ENCODE measurements at regions not wholly inside any gene's neighbourhood (a gene's known extent, or its start where the extent isn't known, plus 50 kb on each side); places are given as distances from the start of the nearest gene placed in this dataset.

- no peak for DNase-seq (ENCODE audit: low read depth in 1 of 2, low spot score in 1 of 2)
- in situ Hi-C loops (cut with HindIII; ENCODE audit: low pct_unique_long_range_greater_than_20kb, low sequenced_read_pairs), result no loop called here
- no peak for TF ChIP-seq JUND (IDR thresholded peaks at IDR 0.05; ENCODE audit: low read depth)
Observed at GRCh38 chr18:78722386-78722785, 257.2 kb upstream of the SALL3 start.

- TF ChIP-seq JUND (IDR thresholded peaks at IDR 0.05; ENCODE audit: low read depth), result no peak
- in situ Hi-C loops (cut with HindIII; ENCODE audit: low pct_unique_long_range_greater_than_20kb, low sequenced_read_pairs), result no loop called here
- no peak for DNase-seq (ENCODE audit: low read depth in 1 of 2, low spot score in 1 of 2)
Observed at GRCh38 chr18:78722929-78723710, 256.5 kb upstream of the SALL3 start.

- DNase-seq (ENCODE audit: low read depth in 1 of 2, low spot score in 1 of 2), result no peak
- in situ Hi-C loops (cut with HindIII; ENCODE audit: low pct_unique_long_range_greater_than_20kb, low sequenced_read_pairs), result no loop called here
- no peak for TF ChIP-seq JUND (IDR thresholded peaks at IDR 0.05; ENCODE audit: low read depth)
Observed at GRCh38 chr18:78724214-78724914, 255.3 kb upstream of the SALL3 start.

GRCh38 chr18:78725426-78725825 lies 254.2 kb upstream of the SALL3 start:
- in situ Hi-C loops (cut with HindIII; ENCODE audit: low pct_unique_long_range_greater_than_20kb, low sequenced_read_pairs), result no loop called here
- TF ChIP-seq JUND (IDR thresholded peaks at IDR 0.05; ENCODE audit: low read depth), result no peak
- DNase-seq (ENCODE audit: low read depth in 1 of 2, low spot score in 1 of 2), result no peak

GRCh38 chr18:78726326-78727056 lies 253.1 kb upstream of the SALL3 start:
- TF ChIP-seq JUND (IDR thresholded peaks at IDR 0.05; ENCODE audit: low read depth), result no peak
- no peak for DNase-seq (ENCODE audit: low read depth in 1 of 2, low spot score in 1 of 2)
- in situ Hi-C loops (cut with HindIII; ENCODE audit: low pct_unique_long_range_greater_than_20kb, low sequenced_read_pairs), result no loop called here

- no peak for TF ChIP-seq JUND (IDR thresholded peaks at IDR 0.05; ENCODE audit: low read depth)
- in situ Hi-C loops (cut with HindIII; ENCODE audit: low pct_unique_long_range_greater_than_20kb, low sequenced_read_pairs), result no loop called here
- no peak for DNase-seq (ENCODE audit: low read depth in 1 of 2, low spot score in 1 of 2)
Observed at GRCh38 chr18:78727057-78727739, 252.4 kb upstream of the SALL3 start.

- TF ChIP-seq JUND (IDR thresholded peaks at IDR 0.05; ENCODE audit: low read depth), result no peak
- no peak for DNase-seq (ENCODE audit: low read depth in 1 of 2, low spot score in 1 of 2)
- in situ Hi-C loops (cut with HindIII; ENCODE audit: low pct_unique_long_range_greater_than_20kb, low sequenced_read_pairs), result no loop called here
Observed at GRCh38 chr18:78727877-78728783, 251.5 kb upstream of the SALL3 start.

GRCh38 chr18:78728784-78729467 lies 250.7 kb upstream of the SALL3 start:
- in situ Hi-C loops (cut with HindIII; ENCODE audit: low pct_unique_long_range_greater_than_20kb, low sequenced_read_pairs), result no loop called here
- no peak for TF ChIP-seq JUND (IDR thresholded peaks at IDR 0.05; ENCODE audit: low read depth)

GRCh38 chr18:78730546-78730945 lies 249.1 kb upstream of the SALL3 start:
- no peak for DNase-seq (ENCODE audit: low read depth in 1 of 2, low spot score in 1 of 2)
- in situ Hi-C loops (cut with HindIII; ENCODE audit: low pct_unique_long_range_greater_than_20kb, low sequenced_read_pairs), result no loop called here
- no peak for TF ChIP-seq JUND (IDR thresholded peaks at IDR 0.05; ENCODE audit: low read depth)

More at GRCh38 chr18:78728784-78729467, 250.7 kb upstream of the SALL3 start:
- DNase-seq (ENCODE audit: low read depth in 1 of 2, low spot score in 1 of 2), result no peak

GRCh38 chr18:78731016-78731397 lies 248.6 kb upstream of the SALL3 start:
- DNase-seq (ENCODE audit: low read depth in 1 of 2, low spot score in 1 of 2), result no peak
- in situ Hi-C loops (cut with HindIII; ENCODE audit: low pct_unique_long_range_greater_than_20kb, low sequenced_read_pairs), result no loop called here
- TF ChIP-seq JUND (IDR thresholded peaks at IDR 0.05; ENCODE audit: low read depth), result no peak

GRCh38 chr18:78731398-78732032 lies 248.1 kb upstream of the SALL3 start:
- in situ Hi-C loops (cut with HindIII; ENCODE audit: low pct_unique_long_range_greater_than_20kb, low sequenced_read_pairs), result no loop called here
- DNase-seq (ENCODE audit: low read depth in 1 of 2, low spot score in 1 of 2), result no peak
- no peak for TF ChIP-seq JUND (IDR thresholded peaks at IDR 0.05; ENCODE audit: low read depth)

Measured in T47D (cell line).